Colonic mucosa (tissue), 4 donors: ENCODE measurements at regions not wholly inside any gene's neighbourhood (a gene's known extent, or its start where the extent isn't known, plus 50 kb on each side); places are given as distances from the start of the nearest gene placed in this dataset.

ENCODE experiments used
- DNase-seq: peaks from one replicate; pipeline ENCODE4 v3.0.0-alpha.2; 2020
- H3K27ac ChIP-seq: fragments of 200-600 bp; one replicate; pipeline ENCODE4 v1.8.0; 2021
- H3K27me3 ChIP-seq: fragments of 200-600 bp; one replicate; pipeline ENCODE4 v1.8.0; 2021
- H3K36me3 ChIP-seq: fragments of 200-600 bp; one replicate; pipeline ENCODE4 v1.8.0; 2021
- H3K4me1 ChIP-seq: fragments of 200-600 bp; one replicate; pipeline ENCODE4 v1.8.0; 2021; ENCODE audit warnings: mild to moderate bottlenecking
- H3K4me3 ChIP-seq: fragments of 200-600 bp; one replicate; pipeline ENCODE4 v1.8.0; 2021
- H3K9ac ChIP-seq, 2 donors: one replicate each; pipeline ENCODE4 v1.7.0; 2013; ENCODE audit warnings: control low read depth in 2 of 2, low read depth in 2 of 2, low read length in 2 of 2
- H3K9me3 ChIP-seq: fragments of 200-600 bp; one replicate; pipeline ENCODE4 v1.8.0; 2021
- CTCF ChIP-seq: fragments of 200-600 bp; IDR thresholded peaks from one replicate; pipeline ENCODE4 v1.8.0; 2022; ENCODE audit warnings: antibody characterized with exemption, mild to moderate bottlenecking
- intact Hi-C: fragments of 100-400 bp; cut with DNase I; formaldehyde crosslinking; loops from one replicate; pipeline ENCODE4 v1.14.1; 2022
- donor health status: healthy.
- donor health status: DM: no; HTN: no; CAD: no.
- donor health status: DM: no; HTN: no; CAD: no.

- Histone ChIP-seq H3K27me3 (no peaks in the 10 kb centered on the region), H3K27ac (no peak overlapping the region), H3K36me3 (no peaks in the 10 kb centered on the region), H3K9me3 (no peaks in the 10 kb centered on the region), H3K4me3 (no peak overlapping the region), H3K4me1 (no peaks in the 10 kb centered on the region), H3K9ac (no peak overlapping the region)
- TF ChIP-seq CTCF = no peak
- DNase-seq = no peak
- intact Hi-C loops = no loop called here
These were observed 469.3 kb downstream of the TBC1D22A start for GRCh38 chr22:47231759-47232158.

GRCh38 chr22:47230741-47231140 lies 468.3 kb downstream of the TBC1D22A start:
- TF ChIP-seq CTCF = no peak
- intact Hi-C loops = no loop called here
- H3K27me3 ChIP-seq = no peaks in the 10 kb centered on the region
- H3K4me3 ChIP-seq = no peak overlapping the region
- no peak for DNase-seq
- H3K9ac ChIP-seq = no peak overlapping the region
- H3K4me1 ChIP-seq = no peaks in the 10 kb centered on the region
- no peaks in the 10 kb centered on the region for H3K36me3 ChIP-seq
- no peaks in the 10 kb centered on the region for H3K9me3 ChIP-seq
- H3K27ac ChIP-seq = no peak overlapping the region

GRCh38 chr22:47230251-47230650 lies 467.8 kb downstream of the TBC1D22A start:
- DNase-seq = no peak
- Histone ChIP-seq H3K27ac (no peak overlapping the region), H3K9ac (no peak overlapping the region)

GRCh38 chr22:47228767-47229166 lies 466.3 kb downstream of the TBC1D22A start:
- Histone ChIP-seq H3K36me3 (no peaks in the 10 kb centered on the region), H3K9me3 (no peaks in the 10 kb centered on the region), H3K4me3 (no peak overlapping the region), H3K9ac (no peak overlapping the region), H3K4me1 (no peaks in the 10 kb centered on the region), H3K27me3 (no peaks in the 10 kb centered on the region), H3K27ac (no peak overlapping the region)
- no peak for DNase-seq
- intact Hi-C loops = no loop called here
- TF ChIP-seq CTCF = no peak

More at GRCh38 chr22:47230251-47230650, 467.8 kb downstream of the TBC1D22A start:
- Histone ChIP-seq H3K27me3 (no peaks in the 10 kb centered on the region), H3K36me3 (no peaks in the 10 kb centered on the region), H3K4me3 (no peak overlapping the region), H3K4me1 (no peaks in the 10 kb centered on the region), H3K9me3 (no peaks in the 10 kb centered on the region)
- intact Hi-C loops = no loop called here
- no peak for TF ChIP-seq CTCF

GRCh38 chr22:47225931-47226633 lies 463.6 kb downstream of the TBC1D22A start:
- H3K27me3 ChIP-seq = no peaks in the 10 kb centered on the region
- no peak overlapping the region for H3K27ac ChIP-seq
- H3K4me3 ChIP-seq = no peak overlapping the region
- TF ChIP-seq CTCF = no peak
- H3K36me3 ChIP-seq = no peaks in the 10 kb centered on the region
- H3K9ac ChIP-seq = no peak overlapping the region
- DNase-seq = no peak
- intact Hi-C loops = no loop called here
- no peaks in the 10 kb centered on the region for H3K4me1 ChIP-seq
- no peaks in the 10 kb centered on the region for H3K9me3 ChIP-seq
